GM23248 (cell line): ENCODE measurements at regions not wholly inside any gene's neighbourhood (a gene's known extent, or its start where the extent isn't known, plus 50 kb on each side); places are given as distances from the start of the nearest gene placed in this dataset.

Experiments
- DNase-seq: peaks from one replicate; pipeline ENCODE4 v3.0.0-alpha.2; 2015
- H2AFZ ChIP-seq: fragments of 200-600 bp; sonication (generic); 2 replicates; pipeline ENCODE4 v1.6.1; 2016; ENCODE audit warnings: antibody characterized with exemption
- H3F3A ChIP-seq: fragments of 200-600 bp; sonication (generic); 2 replicates; pipeline ENCODE4 v1.6.1; 2016; ENCODE audit warnings: mild to moderate bottlenecking, antibody characterized with exemption, mixed run types; ENCODE audit not compliant: insufficient read depth
- H3K27ac ChIP-seq: fragments of 200-600 bp; sonication (generic); 2 replicates; pipeline ENCODE4 v1.5.1; 2016; ENCODE audit warnings: mild to moderate bottlenecking
- H3K27me3 ChIP-seq: fragments of 200-600 bp; sonication (generic); replicated peaks from 2 replicates; pipeline ENCODE4 v1.6.1; 2016; ENCODE audit warnings: mild to moderate bottlenecking; ENCODE audit not compliant: insufficient read depth
- H3K36me3 ChIP-seq: fragments of 200-600 bp; sonication (generic); 2 replicates; pipeline ENCODE4 v1.6.1; 2016; ENCODE audit warnings: low read depth, mild to moderate bottlenecking
- H3K4me1 ChIP-seq: fragments of 200-600 bp; sonication (generic); 2 replicates; pipeline ENCODE4 v1.6.1; 2016; ENCODE audit warnings: mild to moderate bottlenecking; ENCODE audit not compliant: insufficient read depth
- H3K4me2 ChIP-seq: fragments of 200-600 bp; sonication (generic); one replicate; pipeline ENCODE4 v1.6.1; 2016; ENCODE audit warnings: mild to moderate bottlenecking; ENCODE audit not compliant: unreplicated experiment
- H3K4me3 ChIP-seq: fragments of 200-600 bp; sonication (generic); 2 replicates; pipeline ENCODE4 v1.5.1; 2016; ENCODE audit warnings: mild to moderate bottlenecking
- H3K79me2 ChIP-seq: fragments of 200-600 bp; sonication (generic); 2 replicates; pipeline ENCODE4 v1.6.1; 2016; ENCODE audit warnings: mild to moderate bottlenecking; ENCODE audit not compliant: insufficient read depth
- H3K9ac ChIP-seq: fragments of 200-600 bp; sonication (generic); 2 replicates; pipeline ENCODE4 v1.6.1; 2016; ENCODE audit warnings: mild to moderate bottlenecking
- H3K9me2 ChIP-seq: fragments of 200-600 bp; sonication (generic); 2 replicates; pipeline ENCODE4 v1.6.1; 2016; ENCODE audit warnings: mixed run types, mild to moderate bottlenecking, moderate library complexity; ENCODE audit not compliant: insufficient read depth
- H3K9me3 ChIP-seq: fragments of 200-600 bp; sonication (generic); one replicate; pipeline ENCODE4 v1.6.1; 2017; ENCODE audit warnings: low read depth
- H4K20me1 ChIP-seq: fragments of 200-600 bp; sonication (generic); 2 replicates; pipeline ENCODE4 v1.6.0; 2016; ENCODE audit not compliant: insufficient read depth
- EZH2 ChIP-seq: fragments of 200-600 bp; sonication (generic); IDR thresholded peaks from 2 replicates; pipeline ENCODE4 v1.6.1; 2018; ENCODE audit warnings: antibody characterized with exemption, mild to moderate bottlenecking; ENCODE audit not compliant: insufficient read depth, poor library complexity, severe bottlenecking
- EZH2phosphoT487 ChIP-seq: fragments of 200-600 bp; sonication (generic); IDR thresholded peaks from 2 replicates; pipeline ENCODE4 v1.6.1; 2018; ENCODE audit warnings: antibody characterized with exemption, moderate library complexity, mild to moderate bottlenecking, low read depth; ENCODE audit not compliant: insufficient read depth
- WGBS, 2 experiments: methylation state at CpG; one replicate each; pipeline ENCODE4 v1.1.6; 2015 to 2017; ENCODE audit warnings: low lambda C conversion rate in 2 of 2, low coverage in 1 of 2; ENCODE audit errors: missing lambda C conversion rate in 2 of 2; 5-methylcytosine and 5-hydroxymethylcytosine counted together
- in situ Hi-C: fragments of 300-500 bp; cut with MboI; formaldehyde crosslinking; loops from 2 replicates; pipeline ENCODE4 v1.15.0; 2020

DNA sequence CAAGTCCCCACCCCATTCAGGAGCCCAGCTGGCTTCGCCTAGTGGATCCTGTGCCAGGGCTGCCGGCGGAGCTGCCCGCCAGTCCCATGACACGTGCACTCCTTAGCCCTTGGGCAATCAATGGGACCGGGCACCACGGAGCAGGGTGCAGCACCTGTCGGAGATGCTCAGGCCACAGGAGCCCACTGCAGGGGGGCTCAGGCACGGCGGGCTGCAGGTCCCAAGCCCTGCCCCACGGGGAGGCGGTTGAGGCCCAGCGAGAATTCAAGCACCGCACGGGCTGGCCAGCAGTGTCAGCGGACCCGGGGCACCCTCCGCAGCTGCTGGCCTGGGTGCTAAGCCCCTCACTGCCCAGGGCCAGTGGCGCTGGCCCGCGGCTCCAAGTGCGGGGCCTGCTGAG lies 969.7 kb upstream of the CDH10 start:
- no peaks in the 10 kb centered on the region for H3K36me3 ChIP-seq
- H3K27me3 ChIP-seq, result no peaks in the 10 kb centered on the region
- H3K4me1 ChIP-seq, result no peaks in the 10 kb centered on the region
- peaks cover 4% of the 10 kb centered on the region for H3K9me3 ChIP-seq
- no peak overlapping the region for H2AFZ ChIP-seq
- in situ Hi-C loops, result no loop called here
- DNase-seq, result no peak
- no peak overlapping the region for H3K9ac ChIP-seq
- no peaks in the 10 kb centered on the region for H3K9me2 ChIP-seq
- no peaks in the 10 kb centered on the region for H3K79me2 ChIP-seq
- no peak overlapping the region for H3K4me2 ChIP-seq
- H3K4me3 ChIP-seq, result no peak overlapping the region
- H4K20me1 ChIP-seq, result no peaks in the 10 kb centered on the region
- H3F3A ChIP-seq, result no peaks in the 10 kb centered on the region
- no peak overlapping the region for H3K27ac ChIP-seq
- 56 to 58% methylated on average over 17 to 22 of the region's 22 CpGs for WGBS, 2 experiments
- TF ChIP-seq EZH2phosphoT487 (no peak), EZH2 (no peak)

GRCh38 chr5:25604681-25605080 lies 959.9 kb upstream of the CDH10 start:
- TF ChIP-seq EZH2, result no peak
- no peak for TF ChIP-seq EZH2phosphoT487
- no peak for DNase-seq
- Histone ChIP-seq H3F3A (no peaks in the 10 kb centered on the region), H3K4me3 (no peak overlapping the region), H3K27ac (no peak overlapping the region), H3K4me1 (no peaks in the 10 kb centered on the region), H3K36me3 (no peaks in the 10 kb centered on the region), H3K9me2 (no peaks in the 10 kb centered on the region), H2AFZ (no peak overlapping the region), H3K9me3 (no peaks in the 10 kb centered on the region), H3K27me3 (no peaks in the 10 kb centered on the region), H3K4me2 (no peak overlapping the region), H3K9ac (no peak overlapping the region), H4K20me1 (no peaks in the 10 kb centered on the region), H3K79me2 (no peaks in the 10 kb centered on the region)
- in situ Hi-C loops, result no loop called here
- 0 to 3% methylated on average over 1 of the region's 1 CpG for WGBS, 2 experiments

GRCh38 chr5:25579111-25579510 lies 934.3 kb upstream of the CDH10 start:
- in situ Hi-C loops, result no loop called here

GRCh38 chr5:25573691-25574090 lies 928.9 kb upstream of the CDH10 start:
- Histone ChIP-seq H3K4me2 (no peak overlapping the region), H3K9me3 (no peaks in the 10 kb centered on the region), H2AFZ (no peak overlapping the region), H3K9me2 (no peaks in the 10 kb centered on the region), H3F3A (no peaks in the 10 kb centered on the region), H3K79me2 (no peaks in the 10 kb centered on the region), H3K27me3 (no peaks in the 10 kb centered on the region), H3K36me3 (no peaks in the 10 kb centered on the region), H3K4me1 (no peaks in the 10 kb centered on the region), H3K9ac (no peak overlapping the region), H3K27ac (no peak overlapping the region), H4K20me1 (no peaks in the 10 kb centered on the region), H3K4me3 (no peak overlapping the region)
- TF ChIP-seq EZH2phosphoT487 (no peak), EZH2 (no peak)
- in situ Hi-C loops, result no loop called here
- no peak for DNase-seq
- WGBS, 2 experiments, result 2 to 5% methylated on average over 2 of the region's 2 CpGs

More at GRCh38 chr5:25579111-25579510, 934.3 kb upstream of the CDH10 start:
- TF ChIP-seq EZH2 (no peak), EZH2phosphoT487 (no peak)
- no peaks in the 10 kb centered on the region for H3K36me3 ChIP-seq
- no peak for DNase-seq
- no peak overlapping the region for H3K27ac ChIP-seq
- H3K4me3 ChIP-seq, result no peak overlapping the region
- H3K4me2 ChIP-seq, result no peak overlapping the region
- no peaks in the 10 kb centered on the region for H3K79me2 ChIP-seq
- H3K9ac ChIP-seq, result no peak overlapping the region
- H2AFZ ChIP-seq, result no peak overlapping the region
- H3F3A ChIP-seq, result no peaks in the 10 kb centered on the region
- no peaks in the 10 kb centered on the region for H4K20me1 ChIP-seq
- no peaks in the 10 kb centered on the region for H3K9me3 ChIP-seq
- H3K27me3 ChIP-seq, result no peaks in the 10 kb centered on the region
- H3K4me1 ChIP-seq, result no peaks in the 10 kb centered on the region
- 6 to 8% methylated on average over 1 of the region's 1 CpG for WGBS, 2 experiments
- no peaks in the 10 kb centered on the region for H3K9me2 ChIP-seq

DNA sequence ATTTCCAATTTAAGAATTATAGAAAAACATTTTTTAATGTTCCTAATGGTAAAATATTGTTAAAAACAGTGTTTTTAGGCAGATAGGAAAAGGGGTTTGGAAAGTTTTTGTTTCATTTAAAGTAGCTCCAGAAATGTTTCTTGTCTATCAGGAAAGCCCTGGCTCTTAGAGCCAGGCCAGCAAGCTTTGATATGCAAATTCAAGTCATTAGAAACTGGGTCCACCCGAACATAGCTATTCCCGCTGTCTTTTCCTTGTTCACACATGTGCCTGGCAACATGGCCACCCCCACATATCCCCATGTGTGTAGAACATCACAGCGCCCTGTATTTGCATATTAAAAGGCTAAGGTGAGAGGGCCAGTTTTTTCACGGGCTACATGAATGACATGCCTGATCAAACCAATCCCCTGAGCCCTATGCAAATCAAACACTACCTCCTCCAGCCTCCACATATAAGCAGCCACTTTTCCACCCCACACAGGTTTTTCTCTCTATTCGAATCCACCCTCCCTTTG lies 925.3 kb upstream of the CDH10 start:
- no peaks in the 10 kb centered on the region for H3K27me3 ChIP-seq
- TF ChIP-seq EZH2 (no peak), EZH2phosphoT487 (no peak)
- no peaks in the 10 kb centered on the region for H3K4me1 ChIP-seq
- H3K36me3 ChIP-seq, result no peaks in the 10 kb centered on the region
- no peaks in the 10 kb centered on the region for H3K79me2 ChIP-seq
- H4K20me1 ChIP-seq, result no peaks in the 10 kb centered on the region
- no peaks in the 10 kb centered on the region for H3F3A ChIP-seq
- 8 to 10% methylated on average over 5 of the region's 5 CpGs for WGBS, 2 experiments
- no peak overlapping the region for H3K27ac ChIP-seq
- no peak for DNase-seq
- no peak overlapping the region for H3K4me3 ChIP-seq
- no peaks in the 10 kb centered on the region for H3K9me3 ChIP-seq
- H3K4me2 ChIP-seq, result no peak overlapping the region
- no peak overlapping the region for H3K9ac ChIP-seq
- no peaks in the 10 kb centered on the region for H3K9me2 ChIP-seq
- in situ Hi-C loops, result no loop called here
- H2AFZ ChIP-seq, result no peak overlapping the region
